Peyer's patch (tissue), 4 donors: ENCODE measurements at regions not wholly inside any gene's neighbourhood (a gene's known extent, or its start where the extent isn't known, plus 50 kb on each side); places are given as distances from the start of the nearest gene placed in this dataset.
"Not testable (repeated sequence)": the region's sequence is repeated elsewhere in the genome, so short reads cannot be mapped to it uniquely, and the experiment has no call there.

Source experiments
- DNase-seq, 3 donors: peaks; one replicate each; pipeline ENCODE4 v3.0.0-alpha.2; 2017 to 2019
- H3K27ac ChIP-seq, 4 donors: fragments of 200-600 bp; sonication (generic); one replicate each; pipeline ENCODE4 v1.5.1; 2016 to 2019
- H3K27me3 ChIP-seq, 2 donors: fragments of 200-600 bp; sonication (generic); one replicate each; pipeline ENCODE4 v1.5.1; 2019
- H3K36me3 ChIP-seq, 3 donors: fragments of 200-600 bp; sonication (generic); one replicate each; pipeline ENCODE4 v1.5.1; 2016 to 2019
- H3K4me1 ChIP-seq, 4 donors: fragments of 200-600 bp; sonication (generic); one replicate each; pipeline ENCODE4 v1.5.1; 2016 to 2019
- H3K4me3 ChIP-seq, 4 donors: fragments of 200-600 bp; sonication (generic); 1 replicate in 3 of 4; 2 replicates in 1 of 4; pipeline ENCODE4 v1.5.1; 2016 to 2019; ENCODE audit warnings: mild to moderate bottlenecking in 1 of 4
- H3K9me3 ChIP-seq, 4 donors: fragments of 200-600 bp; sonication (generic); one replicate each; pipeline ENCODE4 v1.5.1; 2016 to 2019; ENCODE audit warnings: mild to moderate bottlenecking in 1 of 4
- POLR2A ChIP-seq, 2 donors: fragments of 450-650 bp; IDR thresholded peaks; one replicate each; pipeline ENCODE4 v1.5.1; 2017; ENCODE audit warnings: antibody characterized with exemption in 2 of 2, mild to moderate bottlenecking in 2 of 2, moderate library complexity in 2 of 2
- TF ChIP-seq, protein P1 (sequence below), 6 experiments: fragments of 450-650 bp in 4 of 6; fragments of 200-600 bp in 2 of 6; sonication (generic) in 1 of 6; IDR thresholded peaks; one replicate each; pipeline ENCODE4 v1.5.1; 2017 to 2019; ENCODE audit warnings: antibody characterized with exemption in 6 of 6, mild to moderate bottlenecking in 3 of 6, moderate library complexity in 1 of 6

DNA sequence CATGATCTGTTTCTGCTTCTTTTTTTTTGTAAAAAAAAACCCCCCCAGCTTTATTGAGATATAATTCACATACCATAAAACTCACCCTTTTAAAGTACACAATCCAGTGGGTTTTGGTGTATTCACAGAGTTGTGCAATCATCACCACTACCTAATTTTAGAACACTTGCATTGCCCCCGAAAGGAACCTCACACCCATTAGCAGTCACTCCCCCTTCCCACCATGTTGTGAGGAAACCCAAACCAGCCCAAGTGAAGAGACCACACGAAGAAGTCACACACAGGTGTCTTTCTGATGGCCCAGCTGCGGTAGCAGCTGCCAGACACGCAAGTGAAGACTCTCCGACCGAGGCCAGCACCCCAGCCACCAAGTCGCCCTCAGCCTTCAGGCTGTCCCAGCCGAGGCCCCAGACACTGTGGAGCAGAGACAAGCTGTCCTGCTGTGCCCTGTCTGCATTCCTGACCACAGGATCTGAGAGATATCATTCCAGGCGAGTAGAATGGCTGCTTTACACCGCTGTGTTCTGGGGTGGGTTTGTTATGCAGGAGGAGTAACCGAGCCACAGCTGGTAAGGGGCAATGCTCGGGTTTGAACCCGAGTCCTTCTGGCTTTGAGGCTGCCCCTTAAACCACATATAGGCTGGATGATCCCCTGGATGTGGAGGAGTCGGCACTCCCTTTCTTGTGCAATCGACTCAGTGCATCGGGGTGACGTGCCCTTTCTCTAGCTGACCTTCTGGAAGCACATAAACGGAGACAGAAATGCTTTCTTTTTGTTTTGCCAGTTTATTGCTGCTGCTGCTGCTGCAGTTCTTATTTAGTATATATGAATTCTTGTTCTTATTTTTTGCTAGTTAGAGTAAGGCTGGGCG, 59.1 kb upstream of the PTPN1 start:
- Histone ChIP-seq H3K4me3 (peak overlapping the region in 2 of 4 donors; percentile 14 to 28), H3K9me3 (no peaks in the 10 kb centered on the region), H3K36me3 (no peaks in the 10 kb centered on the region), H3K4me1 (peaks cover 0 to 33% (median 3%) of the 10 kb centered on the region in 4 donors), H3K27me3 (no peaks in the 10 kb centered on the region), H3K27ac (peak overlapping the region in 3 of 4 donors; percentile 31 to 74 (median 74))
- TF ChIP-seq POLR2A (IDR thresholded peaks at IDR 0.05), result no peak
- TF ChIP-seq, protein P1, sequence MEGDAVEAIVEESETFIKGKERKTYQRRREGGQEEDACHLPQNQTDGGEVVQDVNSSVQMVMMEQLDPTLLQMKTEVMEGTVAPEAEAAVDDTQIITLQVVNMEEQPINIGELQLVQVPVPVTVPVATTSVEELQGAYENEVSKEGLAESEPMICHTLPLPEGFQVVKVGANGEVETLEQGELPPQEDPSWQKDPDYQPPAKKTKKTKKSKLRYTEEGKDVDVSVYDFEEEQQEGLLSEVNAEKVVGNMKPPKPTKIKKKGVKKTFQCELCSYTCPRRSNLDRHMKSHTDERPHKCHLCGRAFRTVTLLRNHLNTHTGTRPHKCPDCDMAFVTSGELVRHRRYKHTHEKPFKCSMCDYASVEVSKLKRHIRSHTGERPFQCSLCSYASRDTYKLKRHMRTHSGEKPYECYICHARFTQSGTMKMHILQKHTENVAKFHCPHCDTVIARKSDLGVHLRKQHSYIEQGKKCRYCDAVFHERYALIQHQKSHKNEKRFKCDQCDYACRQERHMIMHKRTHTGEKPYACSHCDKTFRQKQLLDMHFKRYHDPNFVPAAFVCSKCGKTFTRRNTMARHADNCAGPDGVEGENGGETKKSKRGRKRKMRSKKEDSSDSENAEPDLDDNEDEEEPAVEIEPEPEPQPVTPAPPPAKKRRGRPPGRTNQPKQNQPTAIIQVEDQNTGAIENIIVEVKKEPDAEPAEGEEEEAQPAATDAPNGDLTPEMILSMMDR (IDR thresholded peaks at IDR 0.05), result no peak
- peak in 2 of 3 donors; percentile 20 to 78 for DNase-seq

DNA sequence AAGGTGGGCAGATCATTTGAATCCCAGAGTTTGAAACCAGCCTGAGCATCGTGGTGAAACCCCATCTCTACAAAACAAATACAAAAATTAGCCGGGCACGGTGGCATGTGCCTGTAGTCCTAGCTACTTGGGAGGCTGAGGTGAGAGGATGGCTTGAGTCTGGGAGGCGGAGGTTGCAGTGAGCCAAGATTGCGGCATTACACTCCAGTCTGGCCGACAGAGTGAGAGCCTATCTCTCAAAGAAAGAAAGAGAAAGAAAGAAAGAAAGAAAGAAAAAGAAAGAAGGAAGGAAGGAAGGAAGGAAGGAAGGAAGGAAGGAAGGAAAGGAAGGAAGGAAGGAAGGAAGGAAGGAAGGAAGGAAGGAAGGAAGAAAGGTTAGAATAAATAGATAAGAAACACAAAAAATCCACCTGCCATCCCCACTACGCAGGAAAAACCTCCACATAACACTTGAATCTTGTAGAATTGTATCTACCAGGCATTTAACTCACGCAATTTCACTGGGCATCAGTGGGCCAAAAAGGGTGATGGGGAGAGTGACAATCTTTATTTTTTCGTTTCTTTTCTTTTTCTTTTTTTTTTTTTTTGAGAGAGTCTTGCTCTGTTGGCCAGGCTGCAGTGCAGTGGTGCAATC, 58.3 kb upstream of the PTPN1 start:
- peaks cover 0 to 33% (median 3%) of the 10 kb centered on the region in 4 donors for H3K4me1 ChIP-seq
- DNase-seq, H3K9me3 ChIP-seq, H3K27me3 ChIP-seq, H3K36me3 ChIP-seq: not testable (repeated sequence)
- H3K4me3 ChIP-seq, result peak overlapping the region in 2 of 4 donors; percentile 14 to 28
- H3K27ac ChIP-seq, result peak overlapping the region in 3 of 4 donors; percentile 31 to 74 (median 74)

DNA sequence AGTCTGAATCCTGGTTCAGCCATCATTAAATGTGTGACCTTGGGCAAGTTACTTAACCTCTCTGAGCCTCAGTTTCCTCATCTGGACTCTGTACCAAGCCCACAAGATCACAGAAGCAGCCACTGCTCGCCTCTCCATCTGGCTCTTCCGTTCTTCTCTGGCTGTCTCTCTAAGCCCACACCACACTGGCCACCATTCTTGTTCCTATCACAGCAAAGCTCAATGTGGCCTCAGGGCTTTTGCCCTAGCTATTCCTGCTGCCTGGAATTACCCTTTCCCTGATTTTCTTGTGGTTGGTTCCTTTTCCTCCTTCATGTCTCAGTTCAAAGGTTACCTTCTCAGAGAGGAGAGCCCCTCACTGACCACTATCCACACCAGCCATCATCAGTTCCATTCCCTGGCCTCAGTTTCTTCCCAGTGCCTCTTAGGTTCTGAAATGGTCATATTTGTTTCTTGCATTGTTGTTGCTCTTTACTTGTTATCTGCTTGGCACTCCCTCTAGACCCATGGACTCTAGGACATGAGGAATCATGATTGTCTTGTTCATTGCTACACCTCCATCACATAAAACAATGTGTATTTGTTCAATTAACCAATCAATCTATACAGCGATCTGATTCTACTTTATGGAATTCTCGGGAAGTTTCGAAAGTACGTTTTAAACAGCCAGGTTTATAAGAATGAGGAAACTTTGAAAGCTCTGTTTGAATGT, 56.5 kb upstream of the PTPN1 start:
- H3K9me3 ChIP-seq, result no peaks in the 10 kb centered on the region
- no peaks in the 10 kb centered on the region for H3K36me3 ChIP-seq
- DNase-seq, result no peak
- peaks cover 0 to 33% (median 3%) of the 10 kb centered on the region in 4 donors for H3K4me1 ChIP-seq
- TF ChIP-seq POLR2A (IDR thresholded peaks at IDR 0.05), result no peak
- TF ChIP-seq, protein P1 (IDR thresholded peaks at IDR 0.05), result no peak
- H3K27me3 ChIP-seq, result no peaks in the 10 kb centered on the region
- no peak overlapping the region for H3K4me3 ChIP-seq
- peak overlapping the region in 1 of 4 donors; percentile 22 for H3K27ac ChIP-seq

DNA sequence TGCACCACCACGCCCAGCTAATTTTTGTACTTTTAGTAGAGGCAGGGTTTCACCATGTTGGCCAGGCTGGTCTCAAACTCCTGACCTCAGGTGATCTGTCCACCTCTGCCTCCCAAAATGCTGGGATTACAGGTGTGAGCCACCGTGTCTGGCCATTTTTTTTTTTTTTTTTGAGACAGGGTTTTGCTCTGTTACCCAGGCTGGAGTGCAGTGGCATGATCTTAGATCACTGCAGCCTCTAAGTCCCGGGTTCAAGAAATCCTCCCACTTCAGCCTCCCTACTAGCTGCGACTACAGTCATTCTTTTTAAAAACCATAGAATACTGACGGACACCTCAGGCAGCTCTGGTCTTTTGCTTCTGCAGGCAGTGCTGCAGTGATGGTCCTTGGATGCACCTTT, 54.9 kb upstream of the PTPN1 start:
- not testable (repeated sequence) for DNase-seq
- H3K27ac ChIP-seq, result peak overlapping the region in 1 of 4 donors; percentile 23

DNA sequence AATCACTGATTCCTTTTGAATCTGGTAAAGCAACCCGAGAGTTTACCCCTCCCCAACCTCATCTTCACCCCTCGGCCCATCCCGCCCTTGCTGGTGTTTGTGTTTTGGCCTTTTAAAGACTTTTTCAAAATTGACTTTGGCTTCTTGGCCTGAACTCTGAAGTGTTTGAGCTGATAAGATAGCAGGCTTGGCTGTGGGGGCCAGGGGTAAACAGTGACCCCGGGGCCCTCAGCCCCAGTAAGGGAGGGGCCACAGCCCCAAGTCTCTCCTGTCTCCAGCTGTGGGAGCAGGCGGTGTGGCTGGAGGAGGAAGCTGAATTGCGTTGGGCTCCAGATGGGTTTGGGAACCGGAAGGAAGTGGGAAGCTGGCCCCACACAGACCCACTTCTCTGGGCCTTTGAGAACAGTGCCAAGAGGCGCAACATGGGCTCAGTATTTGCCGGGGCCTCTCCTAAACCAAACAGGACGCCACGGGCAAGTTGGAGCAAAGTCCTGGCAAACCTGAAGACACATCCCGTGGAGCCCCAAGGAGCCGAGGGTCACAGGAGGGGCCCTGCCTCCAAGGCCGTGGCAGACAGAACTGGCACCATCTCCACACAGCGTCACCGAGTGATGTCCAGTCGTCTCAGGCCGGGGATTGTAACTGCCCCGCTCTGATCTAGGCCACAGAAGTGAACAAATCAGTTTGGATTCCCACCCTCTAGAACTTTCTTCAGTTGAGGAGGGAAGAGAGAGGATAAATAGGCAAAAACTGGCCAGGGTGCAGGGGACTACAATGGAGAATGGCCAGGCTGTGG, 54.3 kb upstream of the PTPN1 start:
- no peak for DNase-seq
- no peaks in the 10 kb centered on the region for H3K9me3 ChIP-seq
- no peaks in the 10 kb centered on the region for H3K27me3 ChIP-seq
- H3K4me3 ChIP-seq, result no peak overlapping the region
- H3K27ac ChIP-seq, result peak overlapping the region in 2 of 4 donors; percentile 10 to 23
- peaks cover 0 to 22% (median 3%) of the 10 kb centered on the region in 4 donors for H3K4me1 ChIP-seq
- no peak for TF ChIP-seq POLR2A (IDR thresholded peaks at IDR 0.05)
- TF ChIP-seq, protein P1 (IDR thresholded peaks at IDR 0.05), result no peak
- H3K36me3 ChIP-seq, result no peaks in the 10 kb centered on the region

More for the DNA sequence above, 54.9 kb upstream of the PTPN1 start:
- not testable (repeated sequence) for H3K4me3 ChIP-seq, H3K9me3 ChIP-seq, H3K27me3 ChIP-seq, H3K36me3 ChIP-seq
- H3K4me1 ChIP-seq, result peaks cover 0 to 26% (median 3%) of the 10 kb centered on the region in 4 donors
